IMR-90 (cell line): ENCODE measurements at regions not wholly inside any gene's neighbourhood (a gene's known extent, or its start where the extent isn't known, plus 50 kb on each side); places are given as distances from the start of the nearest gene placed in this dataset.

Experiments used
- ATAC-seq: fragments of 200-7000 bp; cut with Tn5 transposase; 2 replicates; pipeline ENCODE4 v1.9.1; 2020; ENCODE audit warnings: low read depth, mild to moderate bottlenecking, moderate library complexity
- BruUV-seq: library from RNA; stranded (reverse); fragments of 400-500 nt; replicated peaks from 2 replicates; lab custom pipeline; 2021; lab: Mats Ljungman, UMichigan
- CTCF ChIA-PET: fragments of 300-600 bp; formaldehyde crosslinking; extraction: SDS; loops from one replicate; lab custom pipeline; 2021; ENCODE audit warnings: antibody characterized with exemption; lab: Yijun Ruan, JAX
- POLR2A ChIA-PET: fragments of 300-600 bp; sonication (Branson Sonifier 250); formaldehyde crosslinking; loops from one replicate; lab custom pipeline; 2022; ENCODE audit warnings: antibody characterized with exemption; ENCODE audit not compliant: unreplicated experiment; lab: Charles Lee
- DNase-seq: peaks from one replicate; pipeline ENCODE4 v3.0.0; 2013
- H2AFZ ChIP-seq: replicated peaks from 2 replicates; pipeline ENCODE3; 2013; ENCODE audit warnings: low read length, mild to moderate bottlenecking; ENCODE audit not compliant: poor library complexity
- H2AK5ac ChIP-seq: 2 replicates; pipeline ENCODE4 v1.6.1; 2013; ENCODE audit warnings: low read depth, low read length, inconsistent platforms
- H2AK9ac ChIP-seq: replicated peaks from 2 replicates; pipeline ENCODE3; 2013; ENCODE audit warnings: mild to moderate bottlenecking, low read depth, low read length, moderate library complexity; ENCODE audit not compliant: poor library complexity
- H2BK120ac ChIP-seq: 2 replicates; pipeline ENCODE4 v1.6.1; 2013; ENCODE audit warnings: low read depth, low read length, inconsistent platforms
- H2BK15ac ChIP-seq: 3 replicates; pipeline ENCODE4 v1.6.1; 2013; ENCODE audit warnings: low read depth, low read length, inconsistent platforms
- H2BK20ac ChIP-seq: 2 replicates; pipeline ENCODE4 v1.6.1; 2013; ENCODE audit warnings: low read depth, mild to moderate bottlenecking, inconsistent platforms, low read length, moderate library complexity
- H2BK5ac ChIP-seq: 2 replicates; pipeline ENCODE4 v1.6.1; 2013; ENCODE audit warnings: mild to moderate bottlenecking, low read depth, low read length, inconsistent platforms; ENCODE audit not compliant: poor library complexity, severe bottlenecking
- H3K14ac ChIP-seq: replicated peaks from 2 replicates; pipeline ENCODE4 v1.6.1; 2013; ENCODE audit warnings: low read depth, low read length, inconsistent platforms
- H3K18ac ChIP-seq: 2 replicates; pipeline ENCODE4 v1.6.1; 2013; ENCODE audit warnings: low read depth, low read length, control low read depth
- H3K23ac ChIP-seq: 2 replicates; pipeline ENCODE4 v1.6.1; 2013; ENCODE audit warnings: low read depth, low read length, inconsistent platforms
- H3K27ac ChIP-seq: 2 replicates; pipeline ENCODE4 v1.5.1; 2013; ENCODE audit warnings: mild to moderate bottlenecking, control low read depth, low read length; ENCODE audit not compliant: insufficient read depth
- H3K27me3 ChIP-seq: 2 replicates; pipeline ENCODE4 v1.6.1; 2013; ENCODE audit warnings: low read length; ENCODE audit not compliant: control insufficient read depth, insufficient read depth
- H3K36me3 ChIP-seq: 2 replicates; pipeline ENCODE4 v1.6.1; 2013; ENCODE audit warnings: low read length, mixed read lengths; ENCODE audit not compliant: control insufficient read depth, insufficient read depth
- H3K4ac ChIP-seq: 2 replicates; pipeline ENCODE4 v1.6.1; 2013; ENCODE audit warnings: low read depth, low read length, inconsistent platforms
- H3K4me1 ChIP-seq: 2 replicates; pipeline ENCODE4 v1.6.1; 2013; ENCODE audit warnings: low read length, mixed read lengths; ENCODE audit not compliant: control insufficient read depth, insufficient read depth
- H3K4me2 ChIP-seq: 2 replicates; pipeline ENCODE4 v1.6.1; 2013; ENCODE audit warnings: low read depth, mild to moderate bottlenecking, control low read depth, low read length, moderate library complexity
- H3K4me3 ChIP-seq: 2 replicates; pipeline ENCODE4 v1.5.1; 2013; ENCODE audit warnings: low read depth, mild to moderate bottlenecking, control low read depth, low read length, moderate library complexity; ENCODE audit not compliant: insufficient read depth
- H3K56ac ChIP-seq: 2 replicates; pipeline ENCODE4 v1.6.1; 2013; ENCODE audit warnings: low read length, inconsistent platforms; ENCODE audit not compliant: insufficient read depth; ENCODE audit errors: extremely low read depth
- H3K79me1 ChIP-seq, 2 experiments: 2 replicates each; pipeline ENCODE4 v1.6.1; 2013; ENCODE audit warnings: low read length in 2 of 2, inconsistent platforms in 1 of 2, low read depth in 1 of 2
- H3K9ac ChIP-seq: 2 replicates; pipeline ENCODE4 v1.6.1; 2013; ENCODE audit warnings: low read depth, low read length, control low read depth
- H3K9me1 ChIP-seq: 2 replicates; pipeline ENCODE4 v1.6.1; 2013; ENCODE audit warnings: low read length, inconsistent platforms; ENCODE audit not compliant: insufficient read depth
- H3K9me3 ChIP-seq: 2 replicates; pipeline ENCODE4 v1.6.1; 2013; ENCODE audit warnings: low read length; ENCODE audit not compliant: control insufficient read depth, insufficient read depth
- H4K20me1 ChIP-seq: 2 replicates; pipeline ENCODE4 v1.6.1; 2013; ENCODE audit warnings: low read length, inconsistent platforms; ENCODE audit not compliant: insufficient read depth
- H4K5ac ChIP-seq: 2 replicates; pipeline ENCODE4 v1.6.1; 2013; ENCODE audit warnings: mild to moderate bottlenecking, low read depth, low read length, control low read depth
- H4K8ac ChIP-seq, 2 experiments: 2 replicates each; pipeline ENCODE4 v1.6.1; 2013; ENCODE audit warnings: low read depth in 2 of 2, low read length in 2 of 2, control low read depth in 1 of 2, inconsistent platforms in 1 of 2
- H4K91ac ChIP-seq: 2 replicates; pipeline ENCODE4 v1.6.1; 2013; ENCODE audit warnings: low read depth, low read length, inconsistent platforms; ENCODE audit not compliant: insufficient read depth
- BHLHE40 ChIP-seq: fragments of 150-350 bp; IDR thresholded peaks from 2 replicates; pipeline ENCODE4 v1.6.1; 2016; ENCODE audit warnings: mild to moderate bottlenecking, low read depth, low read length
- CEBPB ChIP-seq: IDR thresholded peaks from 2 replicates; pipeline ENCODE4 v1.6.1; 2012; ENCODE audit warnings: low read depth, low read length, improper control_type of control experiment
- CHD1 ChIP-seq: IDR thresholded peaks from 2 replicates; pipeline ENCODE4 v1.6.1; 2012; ENCODE audit warnings: low read depth, low read length, improper control_type of control experiment
- CTCF ChIP-seq: conservative IDR thresholded peaks from 2 replicates; pipeline ENCODE4 v1.5.1; 2012; ENCODE audit warnings: mild to moderate bottlenecking, low read depth, low read length, improper control_type of control experiment
- ELK1 ChIP-seq: fragments of 150-350 bp; IDR thresholded peaks from 2 replicates; pipeline ENCODE4 v1.6.1; 2016; ENCODE audit warnings: low read depth, mild to moderate bottlenecking, low read length, moderate library complexity, borderline replicate concordance
- FOS ChIP-seq: fragments of 150-350 bp; IDR thresholded peaks from 2 replicates; pipeline ENCODE4 v1.6.1; 2016; ENCODE audit warnings: low read depth, low read length
- MAFK ChIP-seq: IDR thresholded peaks from 2 replicates; pipeline ENCODE4 v1.6.1; 2012; ENCODE audit warnings: low read depth, low read length, improper control_type of control experiment
- MXI1 ChIP-seq: IDR thresholded peaks from 2 replicates; pipeline ENCODE4 v1.6.1; 2012; ENCODE audit warnings: low read depth, mild to moderate bottlenecking, low read length, moderate library complexity, borderline replicate concordance
- NFE2L2 ChIP-seq: fragments of 150-350 bp; IDR thresholded peaks from 2 replicates; pipeline ENCODE4 v1.6.1; 2016; ENCODE audit warnings: low read depth, mild to moderate bottlenecking, low read length
- RAD21 ChIP-seq: IDR thresholded peaks from 2 replicates; pipeline ENCODE4 v1.6.1; 2012; ENCODE audit warnings: low read length, improper control_type of control experiment
- RCOR1 ChIP-seq: IDR thresholded peaks from 2 replicates; pipeline ENCODE4 v1.6.1; 2012; ENCODE audit warnings: mild to moderate bottlenecking, low read length, improper control_type of control experiment; ENCODE audit not compliant: insufficient replicate concordance
- RFX5 ChIP-seq: IDR thresholded peaks from 2 replicates; pipeline ENCODE4 v1.8.0; 2012; ENCODE audit warnings: low read depth, mild to moderate bottlenecking, low read length, moderate library complexity
- WGBS, 2 experiments: methylation state at CpG; one replicate each; pipeline versions ENCODE4 v1.1.5 to v1.1.7; 2013; ENCODE audit warnings: missing lambda C conversion rate in 2 of 2; ENCODE audit not compliant: insufficient read length in 1 of 2; ENCODE audit errors: extremely low coverage in 2 of 2; 5-methylcytosine and 5-hydroxymethylcytosine counted together
- dilution Hi-C: fragments of 300-500 bp; cut with HindIII; formaldehyde crosslinking; loops from one replicate; pipeline ENCODE4 v1.14.3; 2018; ENCODE audit warnings: low sequenced_read_pairs; ENCODE audit not compliant: unreplicated experiment
- in situ Hi-C: fragments of 300-500 bp; cut with MboI; formaldehyde crosslinking; loops from 3 replicates; pipeline ENCODE4 v1.14.3; 2019; ENCODE audit warnings: low sequenced_read_pairs, inconsistent platforms, mixed read lengths
- intact Hi-C: fragments of 100-400 bp; cut with micrococcal nuclease; formaldehyde crosslinking; loops from 2 replicates; pipeline ENCODE4 v1.10.0; 2022
- TF ChIP-seq, protein P1 (sequence below): fragments of 150-350 bp; IDR thresholded peaks from 2 replicates; pipeline ENCODE4 v1.6.1; 2017; ENCODE audit warnings: mild to moderate bottlenecking, antibody characterized with exemption, low read length, low read depth

DNA sequence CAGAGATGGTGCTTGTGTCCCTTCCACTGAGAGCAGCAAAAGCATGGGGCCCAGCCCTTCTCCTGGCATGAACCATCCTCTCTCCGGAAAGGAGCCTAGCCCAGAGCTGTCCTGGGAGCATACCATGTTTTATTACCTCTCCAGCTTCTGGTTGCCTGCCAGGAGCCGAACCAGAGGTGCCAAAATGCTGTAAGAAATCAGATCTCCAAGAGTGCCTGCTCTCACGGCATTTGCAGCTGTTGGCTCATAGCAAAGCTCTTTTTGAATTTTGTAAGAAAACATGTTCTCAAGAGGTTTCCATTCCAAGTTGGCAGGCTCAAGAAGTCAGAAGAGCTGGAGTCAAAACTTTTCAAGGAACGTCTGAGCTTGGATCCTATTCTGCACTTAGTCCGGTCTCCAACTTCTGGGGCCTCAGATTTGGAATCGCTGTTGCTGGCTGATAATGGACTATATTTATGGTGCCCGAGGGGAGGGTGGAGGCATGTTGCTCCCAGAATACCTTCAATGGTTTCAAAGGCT lies 211.7 kb upstream of the MKI67 start:
- Histone ChIP-seq H3K56ac (no peak overlapping the region), H2BK120ac (no peak overlapping the region), H4K91ac (no peak overlapping the region), H4K20me1 (no peaks in the 10 kb centered on the region), H3K9ac (no peak overlapping the region), H2BK15ac (no peak overlapping the region), H3K18ac (no peak overlapping the region), H2AK5ac (no peak overlapping the region), H3K27me3 (no peaks in the 10 kb centered on the region), H2AK9ac (no peak overlapping the region), H3K36me3 (no peaks in the 10 kb centered on the region), H3K4me2 (no peak overlapping the region), H3K79me1 (no peaks in the 10 kb centered on the region), H2BK20ac (no peak overlapping the region), H3K23ac (no peak overlapping the region), H3K27ac (no peak overlapping the region), H4K8ac (no peak overlapping the region), H3K14ac (no peak overlapping the region), H3K4me3 (no peak overlapping the region), H3K4me1 (no peaks in the 10 kb centered on the region), H3K4ac (no peak overlapping the region), H4K5ac (no peak overlapping the region), H2AFZ (no peak overlapping the region), H3K9me3 (peaks cover 23% of the 10 kb centered on the region), H2BK5ac (no peak overlapping the region), H3K9me1 (no peaks in the 10 kb centered on the region)
- intact Hi-C loops (no loop called here), in situ Hi-C loops (no loop called here), dilution Hi-C loops (no loop called here)
- CTCF ChIA-PET: no interaction called here
- no peak for TF ChIP-seq MXI1
- no peak for TF ChIP-seq CTCF
- no peak for TF ChIP-seq RCOR1
- no peak for TF ChIP-seq FOS
- TF ChIP-seq NFE2L2: no peak
- TF ChIP-seq RAD21: no peak
- TF ChIP-seq, protein P1, sequence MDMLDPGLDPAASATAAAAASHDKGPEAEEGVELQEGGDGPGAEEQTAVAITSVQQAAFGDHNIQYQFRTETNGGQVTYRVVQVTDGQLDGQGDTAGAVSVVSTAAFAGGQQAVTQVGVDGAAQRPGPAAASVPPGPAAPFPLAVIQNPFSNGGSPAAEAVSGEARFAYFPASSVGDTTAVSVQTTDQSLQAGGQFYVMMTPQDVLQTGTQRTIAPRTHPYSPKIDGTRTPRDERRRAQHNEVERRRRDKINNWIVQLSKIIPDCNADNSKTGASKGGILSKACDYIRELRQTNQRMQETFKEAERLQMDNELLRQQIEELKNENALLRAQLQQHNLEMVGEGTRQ: no peak
- TF ChIP-seq ELK1: no peak
- TF ChIP-seq CHD1: no peak
- TF ChIP-seq CEBPB: no peak
- TF ChIP-seq RFX5: no peak
- no peak for TF ChIP-seq BHLHE40
- TF ChIP-seq MAFK: no peak
- WGBS, 2 experiments: 18% methylated on average over 2 of the region's 7 CpGs; no CpG with 5 or more reads in 1 of the 2 experiments
- POLR2A ChIA-PET: no interaction called here
- no peak for ATAC-seq
- no TSS peak for BruUV-seq
- DNase-seq: no peak
